ENCODE measurements at regions not wholly inside any gene's neighbourhood (a gene's known extent, or its start where the extent isn't known, plus 50 kb on each side); places are given as distances from the start of the nearest gene placed in this dataset.

DNA sequence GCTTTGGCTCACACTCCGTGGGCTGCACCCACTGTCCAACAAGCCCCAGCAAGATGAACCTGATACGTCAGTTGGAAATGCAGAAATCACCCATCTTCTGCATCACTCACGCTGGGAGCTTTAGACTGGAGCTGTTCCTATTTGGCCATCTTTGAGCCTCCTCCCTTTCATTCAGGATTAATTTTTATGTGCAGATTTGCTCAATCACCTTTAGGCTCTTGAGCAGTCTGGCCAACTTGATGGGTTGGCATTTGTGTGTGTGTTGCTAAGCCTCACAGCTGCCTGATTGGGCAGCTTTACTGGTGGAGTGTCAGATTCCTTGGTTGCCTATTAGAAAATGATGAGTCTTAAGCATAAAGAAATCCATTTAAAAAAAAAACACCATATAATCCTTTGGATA is 236.1 kb downstream of the KIF20B start:
- TF ChIP-seq FOXA1 (IDR thresholded peaks at IDR 0.05), result no peak
- TF ChIP-seq, protein P1, sequence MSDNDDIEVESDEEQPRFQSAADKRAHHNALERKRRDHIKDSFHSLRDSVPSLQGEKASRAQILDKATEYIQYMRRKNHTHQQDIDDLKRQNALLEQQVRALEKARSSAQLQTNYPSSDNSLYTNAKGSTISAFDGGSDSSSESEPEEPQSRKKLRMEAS (IDR thresholded peaks at IDR 0.05), result no peak
- TF ChIP-seq, protein P2, sequence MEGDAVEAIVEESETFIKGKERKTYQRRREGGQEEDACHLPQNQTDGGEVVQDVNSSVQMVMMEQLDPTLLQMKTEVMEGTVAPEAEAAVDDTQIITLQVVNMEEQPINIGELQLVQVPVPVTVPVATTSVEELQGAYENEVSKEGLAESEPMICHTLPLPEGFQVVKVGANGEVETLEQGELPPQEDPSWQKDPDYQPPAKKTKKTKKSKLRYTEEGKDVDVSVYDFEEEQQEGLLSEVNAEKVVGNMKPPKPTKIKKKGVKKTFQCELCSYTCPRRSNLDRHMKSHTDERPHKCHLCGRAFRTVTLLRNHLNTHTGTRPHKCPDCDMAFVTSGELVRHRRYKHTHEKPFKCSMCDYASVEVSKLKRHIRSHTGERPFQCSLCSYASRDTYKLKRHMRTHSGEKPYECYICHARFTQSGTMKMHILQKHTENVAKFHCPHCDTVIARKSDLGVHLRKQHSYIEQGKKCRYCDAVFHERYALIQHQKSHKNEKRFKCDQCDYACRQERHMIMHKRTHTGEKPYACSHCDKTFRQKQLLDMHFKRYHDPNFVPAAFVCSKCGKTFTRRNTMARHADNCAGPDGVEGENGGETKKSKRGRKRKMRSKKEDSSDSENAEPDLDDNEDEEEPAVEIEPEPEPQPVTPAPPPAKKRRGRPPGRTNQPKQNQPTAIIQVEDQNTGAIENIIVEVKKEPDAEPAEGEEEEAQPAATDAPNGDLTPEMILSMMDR (IDR thresholded peaks at IDR 0.05; ENCODE audit: low read depth, low read length, missing input control), result no peak
- TF ChIP-seq NR2F2 (IDR thresholded peaks at IDR 0.05), result no peak
- TF ChIP-seq JUND (IDR thresholded peaks at IDR 0.05), result no peak
- TF ChIP-seq GABPA (IDR thresholded peaks at IDR 0.05 in 1 of 2, conservative IDR thresholded peaks at IDR 0.05 in 1 of 2), result no peak
